HG03378 (cell line): ENCODE measurements at regions not wholly inside any gene's neighbourhood (a gene's known extent, or its start where the extent isn't known, plus 50 kb on each side); places are given as distances from the start of the nearest gene placed in this dataset.
"Not testable (repeated sequence)": the region's sequence is repeated elsewhere in the genome, so short reads cannot be mapped to it uniquely, and the experiment has no call there.

Experiments used
- ATAC-seq: cut with Tn5 transposase; IDR thresholded peaks from one replicate; pipeline ENCODE4 v1.9.1; 2021; ENCODE audit warnings: mild to moderate bottlenecking, moderate library complexity; ENCODE audit not compliant: unreplicated experiment

DNA sequence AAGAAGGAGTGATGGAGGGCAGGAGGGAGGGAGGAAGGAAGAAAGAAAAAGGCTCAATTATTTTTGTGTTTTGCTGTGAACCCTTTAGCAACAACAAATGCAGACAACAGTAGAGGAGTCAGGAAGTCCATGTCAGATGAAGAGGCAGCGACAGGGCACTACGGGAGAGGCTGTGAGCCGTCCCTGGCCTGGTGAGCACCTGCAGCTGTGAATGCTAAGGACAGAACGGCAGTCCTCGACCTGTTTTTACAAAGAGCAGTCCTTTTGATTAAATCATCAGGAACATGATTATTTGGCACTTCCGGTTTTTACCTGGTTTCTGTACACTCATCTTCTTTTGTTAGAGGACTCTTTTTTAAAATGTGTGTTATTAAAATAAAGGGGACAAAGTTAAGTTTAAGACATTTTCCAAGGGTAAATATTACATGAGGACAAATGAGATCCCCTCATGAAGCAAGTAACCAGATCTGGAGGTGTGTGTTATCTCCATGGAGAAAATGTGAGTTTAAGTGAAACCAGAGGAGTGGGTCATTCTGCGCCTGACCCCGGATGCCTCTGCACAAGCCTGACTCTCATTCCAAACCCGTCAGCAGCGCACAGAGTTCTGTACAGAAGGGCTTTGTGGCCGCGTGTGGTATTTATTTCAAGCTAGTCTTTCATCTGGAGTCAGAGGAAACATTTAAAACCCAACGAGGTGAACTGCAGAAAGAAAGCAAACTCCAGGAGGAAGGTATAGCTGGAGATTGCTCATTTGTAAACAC lies 492.5 kb downstream of the SOX11 start:
- ATAC-seq = no peak

DNA sequence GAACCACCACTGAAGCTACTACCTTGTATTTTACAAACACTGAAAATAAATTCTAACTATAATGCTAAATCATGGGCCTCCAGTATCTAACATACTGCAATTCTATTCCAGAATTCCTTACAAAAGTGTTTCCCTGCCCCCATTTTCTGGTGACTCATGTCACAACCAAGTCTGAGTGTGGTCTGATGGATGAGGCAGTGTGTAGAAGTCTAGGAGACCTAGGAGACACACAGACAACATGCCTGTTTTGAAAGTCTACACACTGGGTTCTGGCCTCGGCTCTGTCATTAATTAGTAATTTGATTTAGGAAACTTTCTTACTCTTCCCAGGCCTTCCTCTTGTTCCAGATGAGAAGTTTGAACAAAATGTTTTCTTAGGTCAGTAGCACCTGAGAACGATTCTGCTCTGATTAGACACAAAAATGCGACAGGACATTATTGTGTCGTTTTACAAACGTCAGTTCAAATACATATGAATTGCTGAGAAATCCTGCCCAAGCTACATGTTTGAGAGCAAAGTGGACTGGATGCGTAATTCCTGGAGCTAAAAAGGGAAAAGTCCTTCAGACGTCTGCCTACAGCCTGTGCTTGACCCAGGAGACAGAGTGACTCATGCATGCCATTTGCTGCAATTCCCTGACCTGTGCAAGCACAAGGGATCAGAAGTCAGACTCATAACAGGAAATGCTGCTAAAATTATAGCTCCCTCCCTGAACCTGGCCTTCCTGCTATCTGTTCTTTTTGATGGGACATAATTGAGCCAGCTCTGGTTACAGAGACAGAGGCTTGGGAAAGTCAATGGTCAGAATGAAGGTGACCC lies 494.4 kb downstream of the SOX11 start:
- ATAC-seq = no peak

- no peak for ATAC-seq
These were observed 504.3 kb downstream of the SOX11 start for GRCh38 chr2:6196449-6196848.

GRCh38 chr2:6198370-6198919 lies 506.3 kb downstream of the SOX11 start:
- not testable (repeated sequence) for ATAC-seq

DNA sequence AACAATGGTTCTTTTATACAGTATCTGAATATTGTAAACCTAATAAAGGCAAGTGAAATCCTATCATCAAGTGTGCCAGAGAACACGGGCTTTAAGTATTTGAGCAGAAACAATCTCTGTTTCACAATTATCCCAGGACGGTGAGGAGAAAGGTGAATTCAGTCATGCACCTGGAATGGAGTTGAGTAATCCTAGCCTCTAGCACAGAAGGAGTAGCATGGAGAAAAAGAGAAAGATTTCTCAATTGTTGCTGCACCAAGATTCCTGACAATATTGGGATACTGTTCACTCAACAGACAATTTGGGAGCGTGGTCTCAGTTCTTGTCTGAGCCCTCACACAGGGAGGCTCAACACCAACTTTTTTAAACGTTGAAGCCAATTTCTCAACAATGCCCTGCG lies 510.6 kb downstream of the SOX11 start:
- no peak for ATAC-seq

- no peak for ATAC-seq
These were observed 511.2 kb downstream of the SOX11 start for GRCh38 chr2:6203291-6203959.

DNA sequence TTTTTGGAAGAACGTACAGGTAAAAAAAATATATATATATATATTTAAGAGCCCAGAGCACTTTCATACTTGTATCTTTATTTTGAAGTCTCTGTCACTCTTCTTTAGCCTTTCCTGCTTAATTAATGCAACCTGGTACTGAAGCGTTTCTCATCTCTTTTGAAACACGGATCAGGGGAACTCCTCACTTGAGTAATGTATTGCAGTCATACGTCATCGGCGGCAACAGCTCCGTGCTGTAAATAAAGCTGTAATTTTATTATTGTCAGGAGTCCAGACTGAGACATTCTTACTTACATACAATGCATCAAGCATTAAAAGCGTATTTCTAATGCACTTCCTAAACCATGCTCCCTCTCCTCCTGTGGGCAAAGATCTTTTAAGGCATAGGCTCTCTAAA lies 514.7 kb downstream of the SOX11 start:
- ATAC-seq = no peak

DNA sequence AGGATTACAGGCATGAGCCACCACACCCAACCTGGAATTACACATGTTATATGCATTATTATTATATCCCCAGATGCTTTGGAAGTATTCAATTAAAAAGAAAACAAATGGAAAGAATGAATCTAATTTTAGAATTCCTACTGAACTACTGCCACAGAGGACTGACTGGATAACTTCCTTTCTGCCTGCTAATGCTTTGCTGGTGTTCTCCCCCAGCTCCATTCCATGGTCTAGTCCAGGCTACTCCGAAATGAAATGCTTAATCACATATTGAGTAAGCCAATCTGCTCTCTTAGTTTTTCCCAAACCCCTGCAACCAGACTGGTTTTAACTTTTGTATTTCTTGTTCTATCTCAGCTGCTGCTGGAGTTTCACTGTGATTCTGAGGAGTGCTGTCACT lies 519.1 kb downstream of the SOX11 start:
- ATAC-seq = no peak

DNA sequence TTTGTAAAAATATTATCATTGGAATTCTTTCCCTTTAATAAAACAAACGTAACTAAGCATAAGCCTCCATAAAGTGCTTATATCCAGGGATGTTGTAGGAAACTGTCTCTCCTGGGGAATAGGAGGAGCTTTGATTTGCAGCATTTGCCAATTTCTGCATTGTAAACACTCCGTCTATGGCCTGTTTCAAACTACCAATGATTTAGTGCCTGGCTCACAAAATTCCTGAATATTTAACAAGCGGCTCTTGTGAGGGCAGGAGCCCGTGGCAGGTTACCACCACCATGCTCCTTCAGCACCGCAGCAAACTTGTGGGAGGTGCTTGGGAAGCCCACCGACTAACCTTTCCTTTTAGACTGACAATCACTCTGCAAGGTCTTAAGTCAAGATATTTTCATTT lies 520.3 kb downstream of the SOX11 start:
- no peak for ATAC-seq

GRCh38 chr2:6213056-6213780 lies 521.0 kb downstream of the SOX11 start:
- ATAC-seq = no peak

- ATAC-seq = no peak
These were observed 522.3 kb downstream of the SOX11 start for GRCh38 chr2:6214471-6214870.

DNA sequence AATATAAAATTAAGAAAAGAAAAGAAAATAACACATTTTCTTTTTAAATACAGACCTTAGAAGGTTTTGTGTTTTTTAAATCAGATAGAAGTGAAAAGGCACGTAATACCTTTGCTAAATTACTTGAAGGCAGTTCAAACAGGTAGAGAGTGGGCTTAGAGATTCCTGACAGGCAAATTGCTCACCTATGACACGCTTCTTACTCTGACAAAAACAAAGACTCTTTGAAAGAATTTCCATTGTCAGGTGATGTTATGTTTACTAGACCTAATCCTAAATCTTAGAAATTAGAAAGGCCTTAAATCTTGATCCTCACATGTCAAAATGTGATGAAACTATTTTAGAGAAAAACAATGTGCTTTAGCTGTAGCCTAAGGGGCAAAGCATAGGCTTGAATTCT lies 522.9 kb downstream of the SOX11 start:
- no peak for ATAC-seq

GRCh38 chr2:6216234-6216633 lies 524.0 kb downstream of the SOX11 start:
- no peak for ATAC-seq

GRCh38 chr2:6218926-6219325 lies 526.7 kb downstream of the SOX11 start:
- no peak for ATAC-seq

GRCh38 chr2:6219906-6220305 lies 527.7 kb downstream of the SOX11 start:
- ATAC-seq = no peak

DNA sequence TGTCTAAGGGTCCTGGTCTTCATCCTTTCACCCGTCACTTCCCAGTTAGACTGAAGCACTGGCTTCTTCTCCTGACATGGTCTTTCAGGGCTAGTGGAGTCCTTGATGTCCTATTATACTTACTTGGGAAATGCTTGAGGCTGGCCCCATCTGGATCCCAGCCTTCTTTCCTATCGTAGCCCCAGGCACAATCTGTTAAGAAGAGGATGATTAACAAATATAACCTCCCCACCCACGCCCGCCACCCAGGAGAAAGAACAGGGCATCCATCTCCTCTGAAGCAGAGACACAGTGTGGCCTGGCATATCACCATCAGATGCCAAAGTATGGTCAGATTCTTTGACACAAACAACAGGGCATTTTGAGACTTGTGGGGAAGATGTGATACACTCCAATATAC lies 530.1 kb downstream of the SOX11 start:
- ATAC-seq = no peak

GRCh38 chr2:6224267-6224666 lies 532.1 kb downstream of the SOX11 start:
- peak; percentile 71 for ATAC-seq

DNA sequence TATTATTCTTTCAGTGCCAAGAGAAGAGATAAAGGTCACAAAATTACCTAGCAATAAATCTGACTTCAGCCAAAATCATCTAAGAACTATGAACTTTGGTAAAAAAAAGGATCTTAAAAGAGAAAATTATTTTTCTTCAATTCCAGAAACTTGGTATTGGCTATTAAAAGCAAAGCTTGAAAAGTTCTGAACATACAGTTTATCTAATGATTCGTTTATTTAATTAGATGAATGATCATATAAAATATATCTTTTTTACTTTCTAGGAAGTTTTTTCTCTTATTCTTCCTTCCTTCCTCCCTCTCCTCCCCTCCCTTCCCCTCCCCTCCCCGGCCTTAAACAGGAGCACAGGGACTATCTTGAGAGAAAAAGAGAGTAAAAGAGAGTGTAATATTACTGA lies 536.1 kb downstream of the SOX11 start:
- no peak for ATAC-seq

- no peak for ATAC-seq
These were observed 539.0 kb downstream of the SOX11 start for GRCh38 chr2:6231166-6231565.

DNA sequence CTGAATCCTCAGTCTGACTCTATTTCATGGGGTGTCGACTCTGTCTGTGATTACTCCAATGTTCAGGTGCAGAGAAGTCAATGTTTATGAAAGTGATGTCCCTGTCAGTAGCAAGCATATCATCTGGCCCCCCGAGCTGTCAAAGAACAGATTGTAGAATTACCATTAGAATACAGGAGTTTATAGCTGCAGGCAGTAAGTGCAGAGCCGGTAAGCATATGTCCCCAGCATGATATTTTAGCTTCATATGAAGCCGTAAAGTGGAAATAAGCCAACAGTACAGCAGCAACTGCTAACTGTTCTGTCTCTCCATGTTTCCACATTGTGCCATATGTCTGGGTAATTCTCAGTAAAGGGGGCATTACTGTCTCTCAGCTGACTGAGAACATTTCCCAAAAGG lies 541.8 kb downstream of the SOX11 start:
- ATAC-seq = no peak

DNA sequence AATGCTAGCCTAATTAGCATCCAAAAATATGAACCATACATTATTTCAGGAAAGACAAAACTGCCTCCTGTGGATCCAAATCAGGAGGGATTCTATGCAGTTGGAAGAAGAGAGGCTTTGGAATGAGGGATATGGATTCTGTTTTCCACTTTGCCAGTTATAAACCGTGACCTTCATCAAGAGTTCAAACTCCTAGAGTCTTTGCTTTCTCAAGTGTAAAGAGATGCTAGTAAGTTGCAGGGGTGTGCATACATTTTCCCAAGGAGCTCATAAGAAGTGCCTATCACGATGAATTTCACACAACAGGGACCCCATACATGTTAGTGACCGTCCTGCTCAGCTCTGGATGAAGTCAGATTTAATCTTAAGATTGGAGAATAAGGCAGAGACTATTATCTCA lies 542.5 kb downstream of the SOX11 start:
- ATAC-seq = no peak
